Vagina (tissue), 2 donors: ENCODE measurements at regions not wholly inside any gene's neighbourhood (a gene's known extent, or its start where the extent isn't known, plus 50 kb on each side); places are given as distances from the start of the nearest gene placed in this dataset.

Source experiments
- DNase-seq, 2 donors: peaks; one replicate each; pipeline ENCODE4 v3.0.0-alpha.2; 2017; ENCODE audit errors: extremely low spot score in 2 of 2
- H3K27ac ChIP-seq: fragments of 200-600 bp; sonication (generic); one replicate; pipeline ENCODE4 v1.5.1; 2019
- H3K27me3 ChIP-seq: fragments of 200-600 bp; sonication (generic); one replicate; pipeline ENCODE4 v1.5.1; 2019
- H3K36me3 ChIP-seq, 2 donors: fragments of 200-600 bp; sonication (generic); one replicate each; pipeline ENCODE4 v1.5.1; 2017 to 2019
- H3K4me1 ChIP-seq: fragments of 200-600 bp; sonication (generic); one replicate; pipeline ENCODE4 v1.5.1; 2019
- H3K4me3 ChIP-seq, 2 donors: fragments of 200-600 bp; sonication (generic); 1 replicate in 1 of 2; 2 replicates in 1 of 2; pipeline ENCODE4 v1.5.1; 2016 to 2019
- H3K9me3 ChIP-seq: fragments of 200-600 bp; sonication (generic); one replicate; pipeline ENCODE4 v1.5.1; 2019
- CTCF ChIP-seq, 3 experiments: fragments of 450-650 bp in 2 of 3; fragments of 200-600 bp in 1 of 3; sonication (generic) in 1 of 3; IDR thresholded peaks; one replicate each; pipeline ENCODE4 v1.5.1; 2017 to 2019; ENCODE audit warnings: antibody characterized with exemption in 3 of 3, mild to moderate bottlenecking in 2 of 3, moderate library complexity in 2 of 3
- POLR2A ChIP-seq, 2 donors: fragments of 450-650 bp; IDR thresholded peaks; one replicate each; pipeline ENCODE4 v1.6.1; 2017; ENCODE audit warnings: antibody characterized with exemption in 2 of 2, mild to moderate bottlenecking in 2 of 2, moderate library complexity in 2 of 2
- POLR2AphosphoS5 ChIP-seq, 2 donors: sonication (generic); formaldehyde crosslinking; IDR thresholded peaks; one replicate each; pipeline ENCODE4 v1.9.0; 2017; ENCODE audit warnings: antibody characterized with exemption in 2 of 2, mild to moderate bottlenecking in 2 of 2, low read depth in 1 of 2; ENCODE audit not compliant: insufficient read depth in 1 of 2
- intact Hi-C: fragments of 100-400 bp; cut with DNase I; formaldehyde crosslinking; loops from one replicate; pipeline ENCODE4 v1.15.1; 2023

GRCh38 chr2:150152230-150152629 is 335.2 kb downstream of the RND3 start:
- H3K36me3 ChIP-seq = no peaks in the 10 kb centered on the region
- DNase-seq = no peak
- no peaks in the 10 kb centered on the region for H3K27me3 ChIP-seq
- intact Hi-C loops = no loop called here
- H3K27ac ChIP-seq = no peak overlapping the region
- no peak for TF ChIP-seq POLR2AphosphoS5 (IDR thresholded peaks at IDR 0.05; ENCODE audit: insufficient read depth in 1 of 2, low read depth in 1 of 2)
- no peak for TF ChIP-seq POLR2A (IDR thresholded peaks at IDR 0.05)
- no peak for TF ChIP-seq CTCF (IDR thresholded peaks at IDR 0.05)
- H3K9me3 ChIP-seq = no peaks in the 10 kb centered on the region
- H3K4me3 ChIP-seq = no peak overlapping the region
- no peaks in the 10 kb centered on the region for H3K4me1 ChIP-seq

GRCh38 chr2:150150144-150150543 is 337.3 kb downstream of the RND3 start:
- H3K27ac ChIP-seq = no peak overlapping the region
- H3K36me3 ChIP-seq = no peaks in the 10 kb centered on the region
- no peaks in the 10 kb centered on the region for H3K4me1 ChIP-seq
- TF ChIP-seq CTCF (IDR thresholded peaks at IDR 0.05) (no peak), POLR2AphosphoS5 (IDR thresholded peaks at IDR 0.05; ENCODE audit: insufficient read depth in 1 of 2, low read depth in 1 of 2) (no peak), POLR2A (IDR thresholded peaks at IDR 0.05) (no peak)
- no peak for DNase-seq
- intact Hi-C loops = no loop called here
- H3K9me3 ChIP-seq = peaks cover 7% of the 10 kb centered on the region
- H3K4me3 ChIP-seq = no peak overlapping the region
- no peaks in the 10 kb centered on the region for H3K27me3 ChIP-seq

GRCh38 chr2:150147889-150148683 is 339.4 kb downstream of the RND3 start:
- Histone ChIP-seq H3K9me3 (peaks cover 7% of the 10 kb centered on the region), H3K36me3 (no peaks in the 10 kb centered on the region), H3K4me3 (no peak overlapping the region), H3K27ac (no peak overlapping the region), H3K4me1 (no peaks in the 10 kb centered on the region), H3K27me3 (no peaks in the 10 kb centered on the region)
- no peak for TF ChIP-seq CTCF (IDR thresholded peaks at IDR 0.05)
- no peak for TF ChIP-seq POLR2AphosphoS5 (IDR thresholded peaks at IDR 0.05; ENCODE audit: insufficient read depth in 1 of 2, low read depth in 1 of 2)
- no peak for TF ChIP-seq POLR2A (IDR thresholded peaks at IDR 0.05)
- DNase-seq = no peak
- intact Hi-C loops = no loop called here

GRCh38 chr2:150146879-150147278 is 340.6 kb downstream of the RND3 start:
- no peak for TF ChIP-seq POLR2AphosphoS5 (IDR thresholded peaks at IDR 0.05; ENCODE audit: insufficient read depth in 1 of 2, low read depth in 1 of 2)
- no peak for TF ChIP-seq CTCF (IDR thresholded peaks at IDR 0.05)
- no peak for TF ChIP-seq POLR2A (IDR thresholded peaks at IDR 0.05)
- Histone ChIP-seq H3K27me3 (no peaks in the 10 kb centered on the region), H3K4me3 (no peak overlapping the region), H3K9me3 (peaks cover 7% of the 10 kb centered on the region), H3K4me1 (no peaks in the 10 kb centered on the region), H3K27ac (no peak overlapping the region), H3K36me3 (no peaks in the 10 kb centered on the region)
- DNase-seq = no peak
- intact Hi-C loops = no loop called here

GRCh38 chr2:150145299-150145692 is 342.2 kb downstream of the RND3 start:
- no peaks in the 10 kb centered on the region for H3K27me3 ChIP-seq
- TF ChIP-seq POLR2AphosphoS5 (IDR thresholded peaks at IDR 0.05; ENCODE audit: insufficient read depth in 1 of 2, low read depth in 1 of 2) (no peak), CTCF (IDR thresholded peaks at IDR 0.05) (no peak), POLR2A (IDR thresholded peaks at IDR 0.05) (no peak)
- H3K4me3 ChIP-seq = no peak overlapping the region
- DNase-seq = no peak
- no peaks in the 10 kb centered on the region for H3K4me1 ChIP-seq
- intact Hi-C loops = no loop called here
- no peaks in the 10 kb centered on the region for H3K36me3 ChIP-seq
- peaks cover 7% of the 10 kb centered on the region for H3K9me3 ChIP-seq
- no peak overlapping the region for H3K27ac ChIP-seq
